AG09319 (cell line): ENCODE measurements at regions not wholly inside any gene's neighbourhood (a gene's known extent, or its start where the extent isn't known, plus 50 kb on each side); places are given as distances from the start of the nearest gene placed in this dataset.

Experiments
- DNase-seq: peaks from one replicate; pipeline ENCODE4 v3.0.0-alpha.2; 2010; ENCODE audit warnings: low read depth; ENCODE audit errors: extremely low read depth
- CTCF ChIP-seq: IDR thresholded peaks from 2 replicates; pipeline ENCODE4 v1.5.1; 2011; ENCODE audit warnings: low read depth, mild to moderate bottlenecking, inconsistent platforms, low read length, moderate library complexity

- no peak for TF ChIP-seq CTCF
- no peak for DNase-seq
Observed at GRCh38 chr4:98746530-98746929, 88.1 kb upstream of the TSPAN5 start.

- no peak for DNase-seq
- TF ChIP-seq CTCF, result peak; percentile 20
Observed at GRCh38 chr4:98745366-98745765, 87.0 kb upstream of the TSPAN5 start.

GRCh38 chr4:98744372-98745150 is 86.2 kb upstream of the TSPAN5 start:
- no peak for TF ChIP-seq CTCF
- no peak for DNase-seq

GRCh38 chr4:98741952-98742351 is 83.5 kb upstream of the TSPAN5 start:
- DNase-seq, result no peak
- no peak for TF ChIP-seq CTCF

- no peak for TF ChIP-seq CTCF
- no peak for DNase-seq
Observed at GRCh38 chr4:98739751-98740150, 81.3 kb upstream of the TSPAN5 start.

- no peak for DNase-seq
- TF ChIP-seq CTCF, result no peak
Observed at GRCh38 chr4:98733601-98734000, 75.2 kb upstream of the TSPAN5 start.

- no peak for TF ChIP-seq CTCF
- DNase-seq, result no peak
Observed at GRCh38 chr4:98728871-98729270, 70.5 kb upstream of the TSPAN5 start.
